ENCODE measurements at regions not wholly inside any gene's neighbourhood (a gene's known extent, or its start where the extent isn't known, plus 50 kb on each side); places are given as distances from the start of the nearest gene placed in this dataset.

DNA sequence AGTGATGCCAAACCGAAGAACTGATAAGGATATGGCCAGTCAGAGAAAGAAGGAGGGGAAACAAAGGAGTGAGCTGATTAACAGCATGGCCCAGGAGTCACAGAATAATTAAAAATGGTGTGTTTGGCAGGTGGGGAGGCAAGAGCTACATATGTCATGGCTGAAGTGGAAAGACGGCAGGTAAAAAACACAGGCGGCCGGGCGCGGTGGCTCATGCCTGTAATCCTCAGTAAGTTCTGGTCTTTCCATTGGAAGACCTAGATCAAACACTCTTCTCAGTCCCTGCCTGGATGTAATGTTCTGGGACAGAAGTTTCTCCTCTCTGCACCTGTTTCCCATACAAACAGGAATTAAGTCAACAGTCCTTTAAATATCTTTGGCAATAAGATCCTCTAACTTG, 503.9 kb downstream of the STIM2 start:
- no peak for DNase-seq (ENCODE audit: low read depth in 1 of 2, low spot score in 1 of 2)
- TF ChIP-seq GABPA (IDR thresholded peaks at IDR 0.05; ENCODE audit: low read depth) (no peak), POLR2AphosphoS5 (IDR thresholded peaks at IDR 0.05; ENCODE audit: low read depth) (no peak), SPI1 (IDR thresholded peaks at IDR 0.05; ENCODE audit: borderline replicate concordance, low read depth) (no peak)
- TF ChIP-seq, protein P1, sequence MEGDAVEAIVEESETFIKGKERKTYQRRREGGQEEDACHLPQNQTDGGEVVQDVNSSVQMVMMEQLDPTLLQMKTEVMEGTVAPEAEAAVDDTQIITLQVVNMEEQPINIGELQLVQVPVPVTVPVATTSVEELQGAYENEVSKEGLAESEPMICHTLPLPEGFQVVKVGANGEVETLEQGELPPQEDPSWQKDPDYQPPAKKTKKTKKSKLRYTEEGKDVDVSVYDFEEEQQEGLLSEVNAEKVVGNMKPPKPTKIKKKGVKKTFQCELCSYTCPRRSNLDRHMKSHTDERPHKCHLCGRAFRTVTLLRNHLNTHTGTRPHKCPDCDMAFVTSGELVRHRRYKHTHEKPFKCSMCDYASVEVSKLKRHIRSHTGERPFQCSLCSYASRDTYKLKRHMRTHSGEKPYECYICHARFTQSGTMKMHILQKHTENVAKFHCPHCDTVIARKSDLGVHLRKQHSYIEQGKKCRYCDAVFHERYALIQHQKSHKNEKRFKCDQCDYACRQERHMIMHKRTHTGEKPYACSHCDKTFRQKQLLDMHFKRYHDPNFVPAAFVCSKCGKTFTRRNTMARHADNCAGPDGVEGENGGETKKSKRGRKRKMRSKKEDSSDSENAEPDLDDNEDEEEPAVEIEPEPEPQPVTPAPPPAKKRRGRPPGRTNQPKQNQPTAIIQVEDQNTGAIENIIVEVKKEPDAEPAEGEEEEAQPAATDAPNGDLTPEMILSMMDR (IDR thresholded peaks at IDR 0.05; ENCODE audit: insufficient read depth, low read length), result no peak
- TF ChIP-seq, protein P2, sequence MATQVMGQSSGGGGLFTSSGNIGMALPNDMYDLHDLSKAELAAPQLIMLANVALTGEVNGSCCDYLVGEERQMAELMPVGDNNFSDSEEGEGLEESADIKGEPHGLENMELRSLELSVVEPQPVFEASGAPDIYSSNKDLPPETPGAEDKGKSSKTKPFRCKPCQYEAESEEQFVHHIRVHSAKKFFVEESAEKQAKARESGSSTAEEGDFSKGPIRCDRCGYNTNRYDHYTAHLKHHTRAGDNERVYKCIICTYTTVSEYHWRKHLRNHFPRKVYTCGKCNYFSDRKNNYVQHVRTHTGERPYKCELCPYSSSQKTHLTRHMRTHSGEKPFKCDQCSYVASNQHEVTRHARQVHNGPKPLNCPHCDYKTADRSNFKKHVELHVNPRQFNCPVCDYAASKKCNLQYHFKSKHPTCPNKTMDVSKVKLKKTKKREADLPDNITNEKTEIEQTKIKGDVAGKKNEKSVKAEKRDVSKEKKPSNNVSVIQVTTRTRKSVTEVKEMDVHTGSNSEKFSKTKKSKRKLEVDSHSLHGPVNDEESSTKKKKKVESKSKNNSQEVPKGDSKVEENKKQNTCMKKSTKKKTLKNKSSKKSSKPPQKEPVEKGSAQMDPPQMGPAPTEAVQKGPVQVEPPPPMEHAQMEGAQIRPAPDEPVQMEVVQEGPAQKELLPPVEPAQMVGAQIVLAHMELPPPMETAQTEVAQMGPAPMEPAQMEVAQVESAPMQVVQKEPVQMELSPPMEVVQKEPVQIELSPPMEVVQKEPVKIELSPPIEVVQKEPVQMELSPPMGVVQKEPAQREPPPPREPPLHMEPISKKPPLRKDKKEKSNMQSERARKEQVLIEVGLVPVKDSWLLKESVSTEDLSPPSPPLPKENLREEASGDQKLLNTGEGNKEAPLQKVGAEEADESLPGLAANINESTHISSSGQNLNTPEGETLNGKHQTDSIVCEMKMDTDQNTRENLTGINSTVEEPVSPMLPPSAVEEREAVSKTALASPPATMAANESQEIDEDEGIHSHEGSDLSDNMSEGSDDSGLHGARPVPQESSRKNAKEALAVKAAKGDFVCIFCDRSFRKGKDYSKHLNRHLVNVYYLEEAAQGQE (IDR thresholded peaks at IDR 0.05; ENCODE audit: insufficient replicate concordance, low read depth), result no peak
- no peak overlapping the region for H3K27ac ChIP-seq (replicated peaks)

DNA sequence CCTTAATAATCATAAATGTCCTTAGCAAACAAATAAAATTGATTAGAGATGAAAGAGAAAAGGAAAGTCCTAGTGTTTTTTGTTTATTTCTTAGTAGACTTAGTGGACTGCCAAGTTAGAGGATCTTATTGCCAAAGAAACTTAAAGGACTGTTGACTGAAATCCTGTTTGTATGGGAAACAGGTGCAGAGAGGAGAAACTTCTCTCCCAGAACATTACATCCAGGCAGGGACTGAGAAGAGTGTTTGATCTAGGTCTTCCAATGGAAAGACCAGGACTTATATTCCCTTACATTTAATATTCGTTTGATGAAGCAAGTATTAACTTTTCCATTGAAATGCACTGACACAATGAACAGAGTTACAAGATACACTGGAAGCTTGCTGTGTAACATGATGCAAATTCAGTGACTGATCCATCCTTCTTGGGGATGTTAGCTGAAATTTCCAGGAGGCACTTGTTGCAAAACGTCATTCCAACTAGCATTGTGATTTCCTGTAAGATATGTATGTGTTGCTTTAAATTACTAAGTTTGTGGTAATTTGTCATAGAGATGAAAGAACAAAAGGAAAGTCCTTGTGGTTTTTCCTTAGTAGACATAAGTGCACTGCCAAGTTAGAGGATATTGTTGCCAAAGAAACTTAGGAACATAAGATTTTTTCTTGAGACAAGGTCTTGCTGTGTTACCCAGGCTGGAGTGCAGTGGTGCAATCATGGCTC, 505.6 kb downstream of the STIM2 start:
- no peak for DNase-seq (ENCODE audit: low read depth in 1 of 2, low spot score in 1 of 2)
- TF ChIP-seq SPI1 (IDR thresholded peaks at IDR 0.05; ENCODE audit: borderline replicate concordance, low read depth) (no peak), POLR2AphosphoS5 (IDR thresholded peaks at IDR 0.05; ENCODE audit: low read depth) (no peak), GABPA (IDR thresholded peaks at IDR 0.05; ENCODE audit: low read depth) (no peak)
- TF ChIP-seq, protein P2 (IDR thresholded peaks at IDR 0.05; ENCODE audit: insufficient replicate concordance, low read depth), result no peak
- TF ChIP-seq, protein P1 (IDR thresholded peaks at IDR 0.05; ENCODE audit: insufficient read depth, low read length), result no peak
- Histone ChIP-seq H3K27me3 (ENCODE audit: insufficient read depth, poor library complexity, severe bottlenecking) (no peaks in the 10 kb centered on the region), H3K27ac (replicated peaks) (no peak overlapping the region), H3K4me3 (replicated peaks; ENCODE audit: insufficient read depth, low read length) (no peak overlapping the region)

More for the DNA sequence above, 503.9 kb downstream of the STIM2 start:
- Histone ChIP-seq H3K4me3 (replicated peaks; ENCODE audit: insufficient read depth, low read length) (no peak overlapping the region), H3K27me3 (ENCODE audit: insufficient read depth, poor library complexity, severe bottlenecking) (no peaks in the 10 kb centered on the region)

DNA sequence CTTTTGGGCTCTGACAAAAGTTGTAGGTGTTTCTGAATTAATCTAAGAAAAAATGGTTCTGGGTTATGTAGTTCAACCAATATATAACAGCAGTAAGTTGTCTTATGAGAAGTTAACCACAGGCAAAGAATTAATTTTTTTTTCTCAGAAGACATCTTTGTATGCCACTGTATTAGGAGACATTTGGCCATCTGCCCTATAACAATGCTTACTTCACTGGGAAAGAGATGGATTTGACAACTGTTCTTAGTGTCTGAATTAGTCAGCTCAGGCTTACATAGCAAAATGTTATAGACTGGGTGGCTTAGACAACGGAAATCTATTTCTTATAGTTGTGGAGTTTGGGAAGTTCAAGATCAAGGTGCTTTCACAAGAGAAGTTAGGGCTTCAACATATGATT, 508.1 kb downstream of the STIM2 start:
- no peak for DNase-seq (ENCODE audit: low read depth in 1 of 2, low spot score in 1 of 2)
- TF ChIP-seq, protein P1 (IDR thresholded peaks at IDR 0.05; ENCODE audit: insufficient read depth, low read length), result no peak
- TF ChIP-seq SPI1 (IDR thresholded peaks at IDR 0.05; ENCODE audit: borderline replicate concordance, low read depth) (no peak), POLR2AphosphoS5 (IDR thresholded peaks at IDR 0.05; ENCODE audit: low read depth) (no peak), GABPA (IDR thresholded peaks at IDR 0.05; ENCODE audit: low read depth) (no peak)
- TF ChIP-seq, protein P2 (IDR thresholded peaks at IDR 0.05; ENCODE audit: insufficient replicate concordance, low read depth), result no peak
- no peaks in the 10 kb centered on the region for H3K27me3 ChIP-seq (ENCODE audit: insufficient read depth, poor library complexity, severe bottlenecking)
- no peak overlapping the region for H3K27ac ChIP-seq (replicated peaks)
- no peak overlapping the region for H3K4me3 ChIP-seq (replicated peaks; ENCODE audit: insufficient read depth, low read length)

All from HL-60 (cell line).